DLD1 (cell line): ENCODE measurements at regions not wholly inside any gene's neighbourhood (a gene's known extent, or its start where the extent isn't known, plus 50 kb on each side); places are given as distances from the start of the nearest gene placed in this dataset.

Experiments
- in situ Hi-C: cut with HindIII; loops from 2 replicates; pipeline ENCODE4 v1.10.0; 2017; ENCODE audit warnings: low sequenced_read_pairs

- in situ Hi-C loops, result no loop called here
These were observed 172.3 kb upstream of the IER5L start for GRCh38 chr9:129350143-129350935.

GRCh38 chr9:129349665-129349947, 171.5 kb upstream of the IER5L start:
- in situ Hi-C loops, result no loop called here

DNA sequence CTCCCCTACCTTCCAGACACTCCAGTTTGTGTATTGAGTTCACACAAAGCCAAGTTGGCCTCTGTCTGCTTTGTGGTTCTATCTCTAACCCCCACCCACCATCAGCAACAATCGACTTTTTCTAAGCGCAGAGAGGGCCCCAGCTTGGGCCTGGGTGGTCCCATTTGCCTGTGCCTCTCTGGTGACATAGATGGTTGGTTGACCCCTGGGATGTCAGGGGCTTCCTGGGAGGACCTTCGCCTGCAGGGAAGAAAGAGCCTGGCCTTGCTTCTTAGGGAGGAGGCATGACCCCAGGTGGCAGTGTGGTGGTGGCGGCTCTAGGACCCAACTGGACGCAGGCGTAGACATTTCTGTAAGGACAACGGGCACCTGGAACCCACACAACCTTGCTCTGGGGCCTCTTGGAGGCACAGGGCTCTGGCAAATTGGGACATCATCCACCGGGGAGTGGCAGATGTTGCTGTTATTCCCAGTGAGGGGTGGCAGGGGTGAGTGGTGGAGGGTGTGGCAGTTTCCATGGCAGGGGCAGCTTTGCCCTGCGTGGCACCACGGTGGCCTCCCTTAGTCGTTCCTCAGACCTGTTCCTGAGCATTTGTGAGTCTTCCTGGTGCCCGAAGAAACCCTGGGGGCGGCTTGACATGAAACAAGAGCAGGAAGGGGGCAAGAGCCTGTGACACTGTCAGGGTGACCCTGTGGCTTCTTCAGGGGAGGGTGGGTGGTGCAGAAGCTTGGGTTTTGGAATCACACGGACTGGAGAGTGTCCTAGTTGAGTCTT, 171.0 kb upstream of the IER5L start:
- in situ Hi-C loops, result no loop called here

DNA sequence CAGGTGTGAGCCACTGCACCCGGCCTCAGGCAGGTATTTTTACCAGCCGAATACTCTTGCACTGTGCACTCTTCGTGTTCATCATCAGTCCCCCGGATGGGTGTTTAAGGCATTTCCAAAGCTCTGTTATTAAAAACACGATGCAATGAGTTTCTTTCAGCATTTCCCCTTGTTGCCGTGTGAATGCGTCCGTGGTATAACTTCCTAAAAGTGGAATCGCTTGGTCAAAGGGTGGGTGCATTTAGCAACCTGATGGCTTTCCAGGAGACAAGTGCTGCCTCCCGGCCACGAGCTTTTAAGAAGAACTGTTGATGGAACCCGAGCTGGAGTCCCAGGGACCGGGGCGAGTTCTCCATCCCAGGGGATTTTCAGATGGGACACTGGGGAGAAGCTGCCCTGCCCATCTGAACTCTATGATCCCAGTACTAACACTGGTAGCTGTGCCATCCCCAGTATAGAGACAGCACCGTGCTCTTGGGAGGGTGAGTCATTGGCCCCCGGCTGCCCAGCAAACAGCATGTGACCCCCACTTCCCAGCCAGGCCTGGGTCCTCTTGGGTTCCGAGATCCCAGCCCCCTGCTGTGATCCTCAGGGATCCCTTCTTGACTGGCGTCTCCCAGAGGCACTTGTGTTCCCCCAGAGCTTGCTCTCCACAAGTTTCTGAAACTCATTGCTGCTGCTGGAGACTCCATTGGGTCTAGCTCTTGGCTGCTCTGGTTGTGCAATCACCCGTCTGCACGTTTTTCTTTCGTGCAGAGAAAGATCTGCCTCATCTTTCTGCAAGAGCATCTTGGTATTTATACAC, 169.5 kb upstream of the IER5L start:
- in situ Hi-C loops, result no loop called here

- in situ Hi-C loops, result no loop called here
These were observed 168.0 kb upstream of the IER5L start for GRCh38 chr9:129346046-129346445.

DNA sequence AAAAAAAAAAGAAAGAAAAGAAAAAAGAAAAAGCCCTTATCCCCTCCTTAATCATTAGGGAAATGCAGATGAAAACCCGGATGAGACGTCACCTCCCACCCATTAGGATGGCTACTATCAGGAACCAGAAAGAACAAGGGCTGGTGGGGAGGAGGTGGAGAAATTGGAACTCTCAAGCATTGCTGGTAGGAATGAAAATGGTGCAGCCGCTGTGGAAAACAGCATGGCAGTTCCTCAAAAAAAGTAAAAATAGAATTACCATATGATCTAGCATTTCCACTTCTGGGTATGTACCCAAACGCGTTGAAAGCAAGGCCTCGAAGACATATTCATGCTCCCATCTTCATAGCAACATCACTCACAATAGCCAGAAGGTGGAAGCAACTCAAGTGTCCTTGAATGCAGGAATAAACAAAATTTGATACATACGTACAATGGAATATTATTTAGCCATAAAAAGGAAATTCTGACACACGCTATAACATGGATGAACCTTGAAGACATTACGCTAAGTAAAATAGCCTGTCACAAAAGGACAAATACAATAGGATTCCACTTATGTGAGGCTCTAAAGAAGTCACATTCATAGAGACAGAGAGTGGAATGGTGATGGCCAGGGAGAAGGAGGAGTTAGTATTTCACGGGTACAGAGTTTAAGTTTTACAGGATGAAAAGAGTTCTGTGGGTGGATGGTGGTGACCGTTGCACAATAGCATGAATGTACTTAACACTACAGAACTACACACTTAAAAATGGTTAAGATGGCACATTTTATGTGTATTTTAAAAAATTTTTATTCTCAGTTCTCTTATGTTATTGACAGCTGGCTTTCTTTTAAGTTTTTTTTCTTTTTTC, 166.8 kb upstream of the IER5L start:
- in situ Hi-C loops, result no loop called here

DNA sequence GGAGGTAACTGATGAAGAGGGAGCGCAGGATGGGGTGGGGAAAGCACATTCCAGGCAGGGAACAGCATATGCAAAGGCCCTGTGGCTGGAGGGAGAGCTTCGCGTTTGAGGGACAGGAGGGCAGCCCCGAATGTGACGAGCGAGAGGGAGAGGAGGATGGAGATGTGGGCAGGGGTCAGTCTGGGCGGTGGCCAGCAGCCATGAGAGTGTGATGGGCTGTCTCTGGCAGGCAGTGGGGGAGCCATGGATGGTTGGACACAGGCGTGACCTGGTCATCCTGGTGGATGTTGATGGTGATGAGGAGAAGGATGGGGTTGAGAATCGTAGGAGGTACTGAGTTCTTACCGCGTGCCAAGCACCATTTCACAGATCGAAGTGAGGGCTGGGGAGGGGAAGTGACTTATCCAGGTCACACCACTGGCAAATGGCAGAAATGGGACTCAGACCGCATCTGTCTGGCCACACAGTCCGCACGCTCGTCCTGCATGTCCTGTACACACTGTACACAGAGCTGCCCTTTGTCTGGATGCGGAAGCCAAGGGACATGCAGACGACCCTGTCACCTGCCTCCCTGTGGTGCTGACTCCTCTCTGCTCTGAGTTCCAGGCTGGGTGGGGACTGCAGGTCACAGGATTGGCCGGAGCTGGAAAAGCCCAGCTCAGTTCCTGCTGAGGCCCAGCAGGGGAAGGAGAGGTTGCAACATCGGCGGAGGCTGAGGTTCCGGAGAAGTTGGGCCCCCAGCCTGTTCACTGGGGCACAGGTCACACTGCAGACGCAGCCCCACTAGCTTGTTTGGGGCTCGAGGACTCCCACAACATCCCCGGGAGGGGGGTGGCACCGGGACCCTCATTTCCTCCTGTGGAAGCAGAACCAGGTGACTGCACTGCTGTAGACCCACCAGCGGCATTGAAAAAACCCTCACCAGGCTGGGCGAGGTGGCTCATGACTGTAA, 165.6 kb upstream of the IER5L start:
- in situ Hi-C loops, result no loop called here

DNA sequence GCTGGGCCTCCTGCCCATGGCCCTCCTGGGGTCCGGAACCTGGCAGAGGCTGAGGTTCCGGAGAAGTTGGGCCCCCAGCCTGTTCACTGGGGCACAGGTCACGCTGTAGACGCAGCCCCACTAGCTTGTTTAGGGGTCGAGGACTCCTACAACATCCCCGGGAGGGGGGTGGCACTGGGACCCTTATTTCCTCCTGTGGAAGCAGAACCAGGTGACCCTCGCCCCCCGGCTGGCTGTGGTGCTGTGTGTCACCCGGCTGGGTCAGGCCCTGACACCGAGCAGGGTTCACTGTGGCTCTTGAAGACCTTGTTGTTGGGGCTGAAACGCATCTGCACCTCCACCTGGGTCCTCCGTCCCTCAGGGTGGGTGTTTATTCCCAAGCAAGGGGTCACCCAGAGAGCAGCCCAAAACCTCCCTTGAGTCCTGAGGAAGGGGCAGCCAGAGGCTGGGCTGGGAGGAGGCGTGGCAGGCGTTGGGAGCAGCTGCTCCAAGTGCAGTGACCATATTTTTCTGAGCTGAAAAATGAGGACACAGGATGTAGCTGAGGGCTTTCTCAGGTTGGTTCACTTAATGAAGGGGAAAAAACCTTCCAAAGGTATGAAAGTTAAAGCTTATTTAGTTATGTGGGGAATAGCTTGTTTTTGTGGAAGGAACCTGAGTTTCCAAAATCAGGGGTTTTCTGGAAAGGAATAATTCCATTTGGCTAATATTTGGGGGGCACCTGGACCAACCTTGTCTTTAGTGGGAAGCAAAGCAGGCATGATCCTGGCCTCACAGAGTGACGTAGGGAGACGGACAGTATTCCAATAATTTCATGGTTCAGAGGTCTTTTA, 164.7 kb upstream of the IER5L start:
- in situ Hi-C loops, result no loop called here

DNA sequence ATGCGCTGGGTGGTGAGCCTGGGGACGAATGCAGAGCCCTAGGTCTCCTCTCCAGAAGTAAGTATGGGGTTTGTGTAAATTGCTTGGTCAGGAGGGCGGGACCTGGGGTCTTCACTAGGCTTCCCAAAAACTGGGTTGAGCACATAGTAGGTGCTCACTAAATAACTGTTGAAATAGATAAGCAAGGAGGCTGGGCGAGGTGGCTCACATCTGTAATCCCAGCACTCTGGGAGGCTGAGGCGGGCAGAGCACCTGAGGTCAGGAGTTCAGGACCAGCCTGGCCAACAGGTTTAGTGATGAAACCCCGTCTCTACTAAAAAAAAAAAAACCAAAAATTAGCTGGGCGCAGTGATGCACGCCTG, 163.9 kb upstream of the IER5L start:
- in situ Hi-C loops, result no loop called here

DNA sequence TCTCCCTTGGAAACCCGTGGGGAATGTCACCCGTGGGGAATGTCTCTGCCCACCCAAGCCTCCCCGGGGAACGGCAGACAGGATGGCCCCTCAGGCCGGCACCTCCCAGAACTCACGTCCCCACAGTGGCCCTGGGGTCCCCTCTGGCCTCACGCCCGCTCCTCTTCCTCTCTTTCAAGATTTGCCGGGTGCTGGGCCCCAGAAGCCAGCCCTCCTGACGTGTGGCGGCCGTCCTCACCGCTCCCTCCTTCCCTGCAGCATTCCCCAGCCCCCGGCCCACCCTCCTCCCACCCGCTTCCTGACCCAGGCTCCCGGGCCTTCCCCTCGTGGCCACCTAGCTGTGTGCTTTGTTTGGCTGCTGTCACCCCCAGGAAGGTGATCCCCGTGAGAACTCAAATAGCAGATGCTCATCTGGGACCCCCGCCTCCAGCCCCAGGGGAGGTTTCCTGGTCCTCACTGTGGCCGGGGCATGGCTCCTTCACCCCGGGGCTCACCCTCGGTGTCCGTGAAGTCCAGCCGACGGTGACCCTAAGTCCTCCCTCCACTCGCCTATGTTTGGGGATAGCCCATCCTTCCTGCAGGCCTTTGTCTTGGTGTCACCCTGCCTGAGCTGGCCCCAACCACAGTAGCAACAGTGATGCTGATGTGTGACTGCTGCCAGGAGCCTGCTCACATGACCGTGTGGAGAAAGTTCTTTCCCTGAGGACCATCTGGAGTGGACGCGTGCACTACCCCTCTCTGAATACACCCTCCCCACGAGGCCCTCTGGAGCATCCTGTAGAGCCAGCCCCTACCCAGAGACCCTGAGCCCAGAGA, 163.3 kb upstream of the IER5L start:
- in situ Hi-C loops, result no loop called here

DNA sequence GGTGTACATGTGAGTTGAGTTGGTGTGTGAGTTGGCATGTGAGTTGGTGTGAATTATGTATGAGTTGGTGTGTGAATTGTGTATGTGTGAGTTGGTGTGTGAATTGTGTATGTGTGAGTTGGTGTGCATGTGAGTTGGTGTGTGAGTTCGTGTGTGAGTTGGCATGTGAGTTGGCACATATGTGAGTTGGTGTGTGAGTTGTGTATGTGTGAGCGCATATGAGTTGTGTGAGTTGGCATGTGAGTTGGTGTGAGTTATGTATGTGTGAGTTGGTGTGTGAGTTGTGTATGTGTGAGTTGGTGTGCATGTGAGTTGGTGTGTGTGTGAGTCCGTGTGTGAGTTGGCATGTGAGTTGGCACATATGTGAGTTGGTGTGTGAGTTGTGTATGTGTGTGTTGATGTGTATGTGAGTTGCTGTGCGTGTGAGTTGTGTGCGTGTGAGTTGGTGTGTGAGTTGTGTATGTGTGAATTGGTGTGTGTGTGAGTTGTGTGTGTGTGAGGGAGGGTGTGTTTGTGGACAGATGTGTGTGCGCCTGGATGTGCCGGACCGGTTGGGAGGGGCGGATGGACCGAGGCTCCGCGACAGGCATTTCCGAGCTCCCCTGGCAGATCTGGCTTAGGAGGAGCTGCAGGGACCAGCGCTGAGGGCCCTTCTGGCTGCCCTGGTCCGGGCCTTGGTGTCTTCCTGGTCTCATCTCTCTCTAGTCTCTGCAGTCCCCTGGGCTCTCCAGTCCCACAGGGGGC, 162.5 kb upstream of the IER5L start:
- in situ Hi-C loops, result no loop called here

DNA sequence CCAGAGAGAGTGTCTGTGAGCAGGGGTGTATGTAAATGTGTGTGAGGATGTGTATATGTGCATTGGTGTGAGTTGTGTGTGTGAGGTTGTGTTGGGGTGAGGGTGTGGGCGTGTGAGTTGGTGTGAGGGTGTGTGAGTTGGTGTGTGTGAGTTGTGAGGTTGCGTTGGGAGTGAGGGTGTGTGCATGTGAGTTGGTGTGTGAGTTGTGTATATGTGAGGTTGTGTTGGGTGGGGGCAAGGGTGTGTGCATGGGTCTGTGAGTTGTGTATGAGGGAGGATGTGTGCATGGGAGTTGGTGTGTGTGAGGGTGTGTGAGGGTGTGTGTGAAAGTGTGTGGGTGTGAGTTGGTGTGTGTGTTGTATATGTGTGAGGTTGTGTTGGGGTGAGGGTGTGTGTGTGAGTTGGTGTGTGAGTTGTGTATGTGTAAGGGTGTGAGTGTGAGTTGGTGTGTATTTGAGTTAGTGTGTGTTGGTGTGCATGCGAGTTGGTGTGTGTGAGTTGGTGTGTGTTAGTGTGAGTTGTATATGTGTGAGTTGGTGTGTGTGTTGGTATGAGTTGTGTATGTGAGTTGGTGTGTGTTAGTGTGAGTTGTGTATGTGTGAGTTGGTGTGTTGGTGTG, 161.6 kb upstream of the IER5L start:
- in situ Hi-C loops, result loop anchor here (10.0 kb wide), 1 partner anchor 65 kb away; no protein-coding TSS in a partner anchor

GRCh38 chr9:129338724-129339430, 160.8 kb upstream of the IER5L start:
- in situ Hi-C loops, result loop anchor here (10.0 kb wide), 1 partner anchor 64 kb away; no protein-coding TSS in a partner anchor

DNA sequence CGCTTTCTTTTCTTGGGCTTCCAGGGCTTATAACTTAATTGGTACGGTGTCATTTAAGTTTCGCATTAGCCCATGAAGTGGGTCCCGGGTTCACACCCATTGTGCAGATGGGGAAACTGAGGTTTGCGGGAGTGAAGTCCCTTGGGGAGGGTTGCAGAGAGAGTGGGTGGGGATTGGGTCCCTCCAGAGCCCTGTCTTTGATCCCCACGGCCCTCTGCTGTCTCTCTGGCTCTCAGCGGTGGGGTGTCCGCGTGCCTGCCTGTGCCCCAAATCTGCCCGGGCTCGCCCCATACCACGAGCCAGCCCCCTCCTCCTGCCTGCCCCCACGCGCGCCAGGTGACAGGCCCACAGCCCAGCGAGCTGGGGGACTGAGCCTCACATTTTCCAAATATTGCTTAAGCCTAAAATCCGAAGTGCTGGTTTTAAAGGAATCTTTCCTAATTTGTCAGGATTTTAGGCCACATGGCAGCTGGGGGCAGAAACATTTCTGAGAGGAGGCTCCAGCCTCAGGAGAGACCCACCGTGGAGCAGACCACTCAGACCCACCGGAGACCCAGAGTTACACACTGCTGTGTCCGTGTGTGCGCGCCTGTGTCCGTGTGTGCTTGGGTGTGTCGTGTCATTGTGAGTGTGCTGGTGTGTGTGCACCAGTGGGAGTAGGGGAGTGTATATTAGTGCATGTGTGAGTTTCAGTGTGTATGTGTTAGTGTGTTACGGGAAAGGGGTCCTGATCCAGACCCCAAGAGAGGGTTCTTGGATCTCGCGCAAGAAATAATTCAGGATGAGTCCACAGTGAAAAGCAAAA, 159.5 kb upstream of the IER5L start:
- in situ Hi-C loops, result loop anchor here (10.0 kb wide), 1 partner anchor 63 kb away; no protein-coding TSS in a partner anchor
